ENCODE measurements at regions not wholly inside any gene's neighbourhood (a gene's known extent, or its start where the extent isn't known, plus 50 kb on each side); places are given as distances from the start of the nearest gene placed in this dataset.
A peak's percentile ranks its signal among the peaks of the same experiment; 100 is the strongest.

GRCh38 chr11:11173316-11174025 is 179.6 kb downstream of the CSNK2A3 start:
- H3K27me3 ChIP-seq (ENCODE audit: low read depth, low read length) = no peaks in the 10 kb centered on the region
- no peak overlapping the region for H3K4me3 ChIP-seq (ENCODE audit: low read depth in 1 of 2, low read length in 2 of 2)
- H3K36me3 ChIP-seq (ENCODE audit: control insufficient read depth in 1 of 2, insufficient read depth in 2 of 2, low read length in 2 of 2) = no peaks in the 10 kb centered on the region
- H3K9me3 ChIP-seq (ENCODE audit: control insufficient read depth in 1 of 2, low read length in 2 of 2) = no peaks in the 10 kb centered on the region
- H3K27ac ChIP-seq (ENCODE audit: low read length) = no peak overlapping the region
- H3K4me1 ChIP-seq (ENCODE audit: control insufficient read depth in 1 of 2, insufficient read depth in 2 of 2, low read length in 2 of 2) = peaks cover 0 to 9% of the 10 kb centered on the region in 2 donors

DNA sequence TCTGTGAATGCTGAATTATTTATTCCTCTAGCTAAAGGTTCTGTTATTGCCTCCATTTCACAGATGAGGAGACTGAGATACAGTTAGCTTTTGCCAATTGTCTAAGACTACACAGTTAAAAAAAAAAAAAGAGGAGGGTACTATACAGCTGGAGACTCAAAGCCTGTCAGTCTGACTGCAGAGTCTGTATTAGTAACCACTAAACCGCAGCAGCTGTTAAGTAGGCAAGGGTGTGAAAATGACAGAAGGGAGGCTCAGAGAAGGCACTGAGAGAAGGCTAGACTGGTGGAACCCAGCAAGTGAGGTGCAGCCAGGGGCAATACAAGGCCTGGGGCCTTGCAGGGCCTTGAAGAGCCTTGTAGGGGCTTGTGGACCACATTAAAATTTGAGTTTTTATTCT is 181.2 kb downstream of the CSNK2A3 start:
- peaks cover 0 to 9% of the 10 kb centered on the region in 2 donors for H3K4me1 ChIP-seq (ENCODE audit: control insufficient read depth in 1 of 2, insufficient read depth in 2 of 2, low read length in 2 of 2)
- no peaks in the 10 kb centered on the region for H3K9me3 ChIP-seq (ENCODE audit: control insufficient read depth in 1 of 2, low read length in 2 of 2)
- H3K27ac ChIP-seq (ENCODE audit: low read length) = no peak overlapping the region
- H3K36me3 ChIP-seq (ENCODE audit: control insufficient read depth in 1 of 2, insufficient read depth in 2 of 2, low read length in 2 of 2) = no peaks in the 10 kb centered on the region
- H3K27me3 ChIP-seq (ENCODE audit: low read depth, low read length) = no peaks in the 10 kb centered on the region
- H3K4me3 ChIP-seq (ENCODE audit: low read depth in 1 of 2, low read length in 2 of 2) = no peak overlapping the region

GRCh38 chr11:11171285-11171684 is 181.8 kb downstream of the CSNK2A3 start:
- H3K36me3 ChIP-seq (ENCODE audit: control insufficient read depth in 1 of 2, insufficient read depth in 2 of 2, low read length in 2 of 2) = no peaks in the 10 kb centered on the region
- no peak overlapping the region for H3K27ac ChIP-seq (ENCODE audit: low read length)
- H3K27me3 ChIP-seq (ENCODE audit: low read depth, low read length) = no peaks in the 10 kb centered on the region
- no peaks in the 10 kb centered on the region for H3K9me3 ChIP-seq (ENCODE audit: control insufficient read depth in 1 of 2, low read length in 2 of 2)
- H3K4me1 ChIP-seq (ENCODE audit: control insufficient read depth in 1 of 2, insufficient read depth in 2 of 2, low read length in 2 of 2) = peaks cover 0 to 9% of the 10 kb centered on the region in 2 donors
- no peak overlapping the region for H3K4me3 ChIP-seq (ENCODE audit: low read depth in 1 of 2, low read length in 2 of 2)

DNA sequence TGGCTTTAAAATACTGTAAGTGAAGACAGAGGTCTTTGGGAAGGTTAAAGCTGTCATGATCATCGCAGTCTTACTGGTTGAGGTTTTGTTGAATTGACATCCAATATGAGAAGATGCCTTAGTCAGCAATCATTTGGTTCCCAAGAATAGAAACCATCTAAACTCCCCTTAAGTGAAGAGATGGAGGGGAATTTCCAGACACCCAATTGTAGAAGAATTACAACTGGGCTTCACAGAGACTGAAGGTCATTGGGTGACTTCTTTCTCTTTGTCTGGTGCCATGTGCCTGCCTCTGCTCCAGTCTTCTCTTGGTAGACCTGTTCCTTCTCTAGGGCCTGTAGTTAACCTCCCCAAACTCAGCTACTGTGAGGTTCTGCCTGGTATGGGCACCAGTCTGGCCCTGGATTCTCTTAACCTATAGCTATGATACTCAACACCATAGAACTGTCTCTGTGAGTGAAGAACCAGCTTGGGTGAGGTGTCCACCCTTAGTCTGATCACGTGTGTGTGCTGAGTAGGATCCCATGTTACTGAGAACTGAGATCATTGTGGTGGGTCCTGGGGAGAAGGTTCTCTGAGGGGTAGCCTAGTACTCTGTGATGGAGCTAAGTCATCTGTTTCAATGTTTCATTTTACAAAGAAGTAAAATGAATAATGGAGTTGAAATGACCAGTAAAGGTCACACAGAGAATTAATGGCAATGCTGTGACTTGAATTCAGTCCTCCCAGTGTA is 182.5 kb downstream of the CSNK2A3 start:
- Histone ChIP-seq H3K4me3 (ENCODE audit: low read depth in 1 of 2, low read length in 2 of 2) (no peak overlapping the region), H3K9me3 (ENCODE audit: control insufficient read depth in 1 of 2, low read length in 2 of 2) (no peaks in the 10 kb centered on the region), H3K27ac (ENCODE audit: low read length) (no peak overlapping the region), H3K36me3 (ENCODE audit: control insufficient read depth in 1 of 2, insufficient read depth in 2 of 2, low read length in 2 of 2) (no peaks in the 10 kb centered on the region), H3K27me3 (ENCODE audit: low read depth, low read length) (no peaks in the 10 kb centered on the region), H3K4me1 (ENCODE audit: control insufficient read depth in 1 of 2, insufficient read depth in 2 of 2, low read length in 2 of 2) (peaks cover 0 to 9% of the 10 kb centered on the region in 2 donors)

GRCh38 chr11:11169715-11170351 is 183.2 kb downstream of the CSNK2A3 start:
- no peaks in the 10 kb centered on the region for H3K27me3 ChIP-seq (ENCODE audit: low read depth, low read length)
- H3K9me3 ChIP-seq (ENCODE audit: control insufficient read depth in 1 of 2, low read length in 2 of 2) = no peaks in the 10 kb centered on the region
- peaks cover 0 to 9% of the 10 kb centered on the region in 2 donors for H3K4me1 ChIP-seq (ENCODE audit: control insufficient read depth in 1 of 2, insufficient read depth in 2 of 2, low read length in 2 of 2)
- H3K27ac ChIP-seq (ENCODE audit: low read length) = no peak overlapping the region
- H3K4me3 ChIP-seq (ENCODE audit: low read depth in 1 of 2, low read length in 2 of 2) = no peak overlapping the region
- H3K36me3 ChIP-seq (ENCODE audit: control insufficient read depth in 1 of 2, insufficient read depth in 2 of 2, low read length in 2 of 2) = no peaks in the 10 kb centered on the region

DNA sequence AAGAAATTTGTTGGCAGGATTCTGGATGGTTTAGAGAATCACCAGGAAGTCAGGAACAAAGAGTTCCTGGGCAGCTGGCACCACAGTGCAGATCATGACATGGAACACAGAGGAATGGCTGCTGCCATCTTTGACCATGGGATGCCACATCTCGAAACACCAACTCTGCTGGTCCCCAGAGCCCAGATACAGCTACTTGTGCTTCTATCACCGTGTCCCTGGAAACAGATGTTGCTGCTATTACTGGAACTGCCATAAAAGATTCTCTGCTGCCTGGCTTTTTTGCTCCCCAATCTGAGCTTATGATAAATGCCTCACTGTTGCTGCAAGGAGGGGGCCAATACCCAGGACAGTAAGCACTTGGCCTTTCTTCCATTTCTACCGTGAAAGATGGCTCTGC is 185.2 kb downstream of the CSNK2A3 start:
- no peak overlapping the region for H3K27ac ChIP-seq (ENCODE audit: low read length)
- no peaks in the 10 kb centered on the region for H3K36me3 ChIP-seq (ENCODE audit: control insufficient read depth in 1 of 2, insufficient read depth in 2 of 2, low read length in 2 of 2)
- no peaks in the 10 kb centered on the region for H3K27me3 ChIP-seq (ENCODE audit: low read depth, low read length)
- no peaks in the 10 kb centered on the region for H3K9me3 ChIP-seq (ENCODE audit: control insufficient read depth in 1 of 2, low read length in 2 of 2)
- H3K4me1 ChIP-seq (ENCODE audit: control insufficient read depth in 1 of 2, insufficient read depth in 2 of 2, low read length in 2 of 2) = peaks cover 0 to 13% of the 10 kb centered on the region in 2 donors
- no peak overlapping the region for H3K4me3 ChIP-seq (ENCODE audit: low read depth in 1 of 2, low read length in 2 of 2)

GRCh38 chr11:11164334-11164690 is 188.7 kb downstream of the CSNK2A3 start:
- Histone ChIP-seq H3K4me3 (ENCODE audit: low read depth in 1 of 2, low read length in 2 of 2) (no peak overlapping the region), H3K4me1 (ENCODE audit: control insufficient read depth in 1 of 2, insufficient read depth in 2 of 2, low read length in 2 of 2) (peaks cover 0 to 4% of the 10 kb centered on the region in 2 donors), H3K9me3 (ENCODE audit: control insufficient read depth in 1 of 2, low read length in 2 of 2) (no peaks in the 10 kb centered on the region), H3K27ac (ENCODE audit: low read length) (no peak overlapping the region), H3K36me3 (ENCODE audit: control insufficient read depth in 1 of 2, insufficient read depth in 2 of 2, low read length in 2 of 2) (no peaks in the 10 kb centered on the region), H3K27me3 (ENCODE audit: low read depth, low read length) (no peaks in the 10 kb centered on the region)

DNA sequence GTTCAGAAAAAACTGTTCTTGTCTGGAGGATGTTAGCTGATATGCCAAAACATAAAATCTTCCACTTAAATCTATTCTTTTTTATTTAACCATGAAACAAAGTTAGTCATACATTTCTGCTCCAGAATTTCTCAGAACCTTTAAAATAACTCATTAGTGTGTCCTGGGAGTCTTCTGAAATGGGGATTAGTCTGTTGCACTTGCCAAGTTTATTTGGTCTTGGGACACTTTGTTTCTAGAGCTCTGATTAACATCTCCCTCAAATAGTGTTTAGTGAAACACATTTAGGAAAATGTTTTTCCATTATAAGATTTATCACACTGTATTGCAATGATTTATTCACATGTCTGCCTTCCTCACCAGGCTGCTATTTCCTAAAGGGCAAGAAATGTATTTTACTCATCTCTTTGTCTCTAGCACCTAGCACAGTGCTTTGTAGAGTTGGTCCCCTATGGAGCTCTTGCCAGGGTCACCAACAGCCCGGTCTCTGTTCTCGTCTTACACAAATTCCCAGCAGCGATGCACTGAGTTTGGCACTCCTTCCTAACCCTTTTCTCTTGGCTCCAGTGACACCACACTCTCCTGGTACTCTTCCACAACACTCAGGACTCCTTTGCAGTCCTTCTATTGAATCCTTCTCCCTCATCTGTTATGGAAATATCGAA is 189.2 kb downstream of the CSNK2A3 start:
- H3K27ac ChIP-seq (ENCODE audit: low read length) = no peak overlapping the region
- no peaks in the 10 kb centered on the region for H3K9me3 ChIP-seq (ENCODE audit: control insufficient read depth in 1 of 2, low read length in 2 of 2)
- H3K36me3 ChIP-seq (ENCODE audit: control insufficient read depth in 1 of 2, insufficient read depth in 2 of 2, low read length in 2 of 2) = no peaks in the 10 kb centered on the region
- peaks cover 0 to 4% of the 10 kb centered on the region in 2 donors for H3K4me1 ChIP-seq (ENCODE audit: control insufficient read depth in 1 of 2, insufficient read depth in 2 of 2, low read length in 2 of 2)
- no peak overlapping the region for H3K4me3 ChIP-seq (ENCODE audit: low read depth in 1 of 2, low read length in 2 of 2)
- no peaks in the 10 kb centered on the region for H3K27me3 ChIP-seq (ENCODE audit: low read depth, low read length)

GRCh38 chr11:11163236-11163635 is 189.8 kb downstream of the CSNK2A3 start:
- no peak overlapping the region for H3K4me3 ChIP-seq (ENCODE audit: low read depth in 1 of 2, low read length in 2 of 2)
- no peaks in the 10 kb centered on the region for H3K27me3 ChIP-seq (ENCODE audit: low read depth, low read length)
- H3K9me3 ChIP-seq (ENCODE audit: control insufficient read depth in 1 of 2, low read length in 2 of 2) = no peaks in the 10 kb centered on the region
- H3K27ac ChIP-seq (ENCODE audit: low read length) = peak overlapping the region; percentile 9
- no peaks in the 10 kb centered on the region for H3K36me3 ChIP-seq (ENCODE audit: control insufficient read depth in 1 of 2, insufficient read depth in 2 of 2, low read length in 2 of 2)
- peaks cover 0 to 4% of the 10 kb centered on the region in 2 donors for H3K4me1 ChIP-seq (ENCODE audit: control insufficient read depth in 1 of 2, insufficient read depth in 2 of 2, low read length in 2 of 2)

DNA sequence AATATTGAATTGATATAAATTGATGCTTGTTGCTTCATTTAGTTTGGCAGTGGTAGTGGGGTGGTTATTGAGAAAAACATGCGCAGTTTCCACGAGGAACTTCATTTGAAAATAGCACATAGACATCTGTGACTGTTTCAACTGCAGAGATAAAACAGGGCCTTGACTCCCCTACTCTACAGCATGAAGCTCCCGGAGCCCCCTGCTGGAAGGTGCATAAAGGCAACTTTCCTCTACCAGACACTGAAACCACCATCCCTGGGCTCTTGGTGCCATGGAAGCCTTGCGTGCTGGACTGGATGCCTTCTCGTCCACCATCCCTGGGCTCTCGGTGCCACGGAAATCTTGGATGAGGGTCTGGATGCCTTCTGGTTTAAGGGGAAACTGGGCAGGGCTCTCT is 195.9 kb downstream of the CSNK2A3 start:
- Histone ChIP-seq H3K4me1 (ENCODE audit: control insufficient read depth in 1 of 2, insufficient read depth in 2 of 2, low read length in 2 of 2) (no peaks in the 10 kb centered on the region), H3K27me3 (ENCODE audit: low read depth, low read length) (no peaks in the 10 kb centered on the region), H3K9me3 (ENCODE audit: control insufficient read depth in 1 of 2, low read length in 2 of 2) (no peaks in the 10 kb centered on the region), H3K36me3 (ENCODE audit: control insufficient read depth in 1 of 2, insufficient read depth in 2 of 2, low read length in 2 of 2) (no peaks in the 10 kb centered on the region), H3K27ac (ENCODE audit: low read length) (no peak overlapping the region), H3K4me3 (ENCODE audit: low read depth in 1 of 2, low read length in 2 of 2) (no peak overlapping the region)

Measured in muscle layer of duodenum (tissue), 2 donors.